T47D (cell line): ENCODE measurements at regions not wholly inside any gene's neighbourhood (a gene's known extent, or its start where the extent isn't known, plus 50 kb on each side); places are given as distances from the start of the nearest gene placed in this dataset.

Experiments
- DNase-seq, 2 experiments: peaks; one replicate each; pipeline versions ENCODE4 v3.0.0 to v3.0.0-alpha.2; 2011 to 2012; ENCODE audit warnings: low read depth in 1 of 2, low spot score in 1 of 2
- JUND ChIP-seq: IDR thresholded peaks from 2 replicates; pipeline ENCODE4 v1.6.1; 2012; ENCODE audit warnings: low read depth
- in situ Hi-C: cut with HindIII; loops from 2 replicates; pipeline ENCODE4 v1.10.0; 2016; ENCODE audit warnings: low sequenced_read_pairs, low pct_unique_long_range_greater_than_20kb

DNA sequence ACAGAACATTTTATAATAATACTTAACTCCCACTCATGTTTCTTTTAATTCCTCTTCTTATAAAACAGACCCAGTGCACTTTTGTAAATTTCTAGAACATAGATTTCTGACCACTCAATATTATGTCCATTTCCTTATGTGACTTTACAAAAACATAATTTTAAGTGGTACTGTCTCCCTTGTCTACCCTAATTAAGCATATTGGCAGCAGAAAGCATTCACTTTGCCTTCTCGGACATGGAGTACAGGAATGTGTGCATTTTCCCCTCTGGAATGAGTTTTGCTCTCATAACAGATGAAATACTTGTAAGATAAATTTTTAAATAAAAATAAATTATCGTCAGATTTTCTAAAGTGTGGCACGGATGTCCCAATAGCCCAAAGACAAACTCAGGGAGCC lies 129.5 kb upstream of the MDM1 start:
- in situ Hi-C loops: no loop called here
- no peak for DNase-seq
- TF ChIP-seq JUND: no peak

GRCh38 chr12:68462803-68463202 lies 130.6 kb upstream of the MDM1 start:
- in situ Hi-C loops: no loop called here
- peak in 1 of 2 experiments; percentile 15 for DNase-seq
- no peak for TF ChIP-seq JUND

DNA sequence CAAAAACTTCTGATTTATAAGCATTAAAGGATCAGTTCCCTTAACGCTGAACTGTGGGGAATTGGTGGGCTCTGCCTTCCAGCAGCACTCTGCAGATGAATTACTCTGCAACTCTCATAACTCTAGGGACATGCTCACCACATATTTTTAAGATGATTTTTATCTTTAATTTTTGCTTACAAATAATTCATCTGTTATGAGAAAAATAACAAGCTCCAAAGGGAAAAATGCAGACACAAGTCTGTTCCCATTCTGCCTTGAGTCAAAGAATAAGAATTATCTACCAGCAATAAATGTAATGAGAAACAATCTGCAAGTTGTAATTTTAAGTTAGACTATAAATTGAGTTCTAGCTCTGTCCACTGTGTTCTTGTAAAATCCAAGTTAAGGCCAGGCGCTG lies 133.1 kb upstream of the MDM1 start:
- no peak for DNase-seq
- no peak for TF ChIP-seq JUND
- in situ Hi-C loops: no loop called here

GRCh38 chr12:68467514-68467913 lies 135.4 kb upstream of the MDM1 start:
- in situ Hi-C loops: no loop called here
- TF ChIP-seq JUND: no peak

GRCh38 chr12:68468036-68468435 lies 135.9 kb upstream of the MDM1 start:
- TF ChIP-seq JUND: no peak
- in situ Hi-C loops: no loop called here
- DNase-seq: no peak

More at GRCh38 chr12:68467514-68467913, 135.4 kb upstream of the MDM1 start:
- no peak for DNase-seq

- in situ Hi-C loops: no loop called here
These were observed 137.0 kb upstream of the MDM1 start for GRCh38 chr12:68469113-68469512.

DNA sequence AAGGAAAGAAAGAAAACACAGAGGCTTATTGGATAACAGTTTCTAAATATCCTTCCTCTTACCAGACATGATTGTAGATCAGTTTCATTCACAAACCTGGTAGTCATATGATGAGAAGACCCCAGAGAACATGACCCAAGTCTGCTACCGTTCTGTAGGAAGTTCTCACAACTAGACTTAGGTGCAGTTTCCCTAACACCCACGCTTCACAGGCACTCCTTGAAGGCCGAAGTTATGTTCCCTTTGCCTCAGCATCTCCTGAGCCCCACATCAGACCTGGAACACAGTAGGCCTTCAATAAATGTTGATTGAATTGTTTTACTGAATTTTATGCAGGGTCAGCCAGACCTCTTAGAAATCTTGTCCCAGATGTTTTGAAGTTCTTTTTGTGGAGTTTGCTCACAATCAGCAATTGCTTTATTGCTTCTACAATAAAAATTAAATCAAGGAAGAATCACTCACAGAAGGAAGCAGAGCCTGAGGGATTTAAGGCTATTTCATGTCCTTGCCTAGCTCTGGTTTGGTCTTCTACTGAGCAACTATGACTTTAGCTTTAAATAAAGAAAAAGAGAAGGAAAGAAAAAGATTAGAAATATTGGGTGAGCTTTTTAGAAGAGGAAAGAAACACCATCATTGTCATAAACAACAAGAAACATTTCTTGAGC lies 138.6 kb upstream of the MDM1 start:
- DNase-seq: no peak
- in situ Hi-C loops: no loop called here
- TF ChIP-seq JUND: no peak

More at GRCh38 chr12:68469113-68469512, 137.0 kb upstream of the MDM1 start:
- DNase-seq: no peak
- TF ChIP-seq JUND: no peak

DNA sequence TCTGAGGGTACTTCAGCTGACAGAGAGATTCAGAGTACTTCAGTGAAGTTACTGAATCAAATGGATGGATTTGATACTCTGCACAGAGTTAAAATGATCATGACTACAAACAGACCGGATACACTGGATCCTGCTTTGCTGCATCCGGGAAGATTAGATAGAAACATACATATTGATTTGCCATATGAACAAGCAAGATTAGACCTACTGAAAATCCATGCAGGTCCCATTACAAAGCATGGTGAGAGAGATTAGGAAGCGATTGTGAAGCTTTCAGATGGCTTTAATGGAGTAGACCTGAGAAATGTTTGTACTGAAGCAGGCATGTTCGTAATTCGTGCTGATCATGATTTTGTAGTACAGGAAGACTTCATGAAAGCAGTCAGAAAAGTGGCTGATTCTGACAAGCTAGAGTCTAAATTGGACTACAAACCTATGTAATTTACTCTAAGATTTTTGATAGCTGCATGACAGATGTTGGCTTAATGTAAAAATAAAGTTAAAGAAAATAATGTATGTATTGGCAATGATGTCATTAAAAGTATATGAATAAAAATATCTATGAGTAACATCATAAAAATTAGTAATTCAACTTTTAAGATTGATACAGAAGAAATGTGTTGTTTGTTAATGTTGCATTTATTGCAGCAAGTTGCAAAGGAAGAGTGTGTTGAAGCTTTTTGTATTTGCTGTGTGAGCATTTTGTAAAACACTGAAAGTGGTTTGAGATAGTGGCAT lies 136.1 kb upstream of the RAP1B start:
- TF ChIP-seq JUND: no peak
- in situ Hi-C loops: no loop called here
- no peak for DNase-seq

DNA sequence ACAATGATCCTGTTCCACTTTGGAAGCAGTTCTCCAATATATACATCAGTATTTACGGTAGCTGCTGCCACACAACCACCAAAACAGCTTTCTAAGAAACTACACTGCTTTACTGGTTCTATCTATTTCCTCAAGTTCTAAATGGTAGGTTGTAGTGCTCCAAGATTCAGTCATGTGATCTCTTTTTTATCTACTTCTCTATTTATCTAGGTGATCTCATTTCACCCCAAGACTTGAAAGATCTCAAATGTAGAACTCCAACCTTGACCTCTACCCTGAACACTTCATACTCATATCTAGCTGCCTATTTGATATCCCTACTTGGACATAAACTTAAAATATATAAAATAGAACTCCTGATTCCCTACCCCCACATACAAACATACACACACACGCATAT lies 133.9 kb upstream of the RAP1B start:
- in situ Hi-C loops: no loop called here
- DNase-seq: no peak
- TF ChIP-seq JUND: no peak

- no peak for DNase-seq
- in situ Hi-C loops: no loop called here
- no peak for TF ChIP-seq JUND
These were observed 133.4 kb upstream of the RAP1B start for GRCh38 chr12:68477261-68477772.

DNA sequence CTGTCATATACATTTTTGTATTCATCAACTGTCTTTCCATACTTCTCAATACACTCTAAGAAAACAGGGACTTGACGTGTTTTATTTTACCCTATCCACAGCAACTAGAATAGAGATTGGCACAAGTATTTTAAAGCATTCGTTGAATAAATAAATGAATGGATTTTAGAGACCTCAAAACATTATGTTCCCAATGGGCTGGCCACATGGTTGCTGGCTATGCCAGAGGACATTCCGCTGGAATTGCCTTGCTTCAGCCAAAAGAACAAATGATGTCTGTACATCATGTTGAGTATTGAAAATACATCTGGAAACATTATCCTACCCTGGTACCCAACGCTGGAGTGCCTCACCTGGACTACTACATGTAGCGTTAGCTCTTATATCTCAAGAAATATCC lies 132.8 kb upstream of the RAP1B start:
- in situ Hi-C loops: no loop called here
- no peak for DNase-seq
- TF ChIP-seq JUND: no peak

DNA sequence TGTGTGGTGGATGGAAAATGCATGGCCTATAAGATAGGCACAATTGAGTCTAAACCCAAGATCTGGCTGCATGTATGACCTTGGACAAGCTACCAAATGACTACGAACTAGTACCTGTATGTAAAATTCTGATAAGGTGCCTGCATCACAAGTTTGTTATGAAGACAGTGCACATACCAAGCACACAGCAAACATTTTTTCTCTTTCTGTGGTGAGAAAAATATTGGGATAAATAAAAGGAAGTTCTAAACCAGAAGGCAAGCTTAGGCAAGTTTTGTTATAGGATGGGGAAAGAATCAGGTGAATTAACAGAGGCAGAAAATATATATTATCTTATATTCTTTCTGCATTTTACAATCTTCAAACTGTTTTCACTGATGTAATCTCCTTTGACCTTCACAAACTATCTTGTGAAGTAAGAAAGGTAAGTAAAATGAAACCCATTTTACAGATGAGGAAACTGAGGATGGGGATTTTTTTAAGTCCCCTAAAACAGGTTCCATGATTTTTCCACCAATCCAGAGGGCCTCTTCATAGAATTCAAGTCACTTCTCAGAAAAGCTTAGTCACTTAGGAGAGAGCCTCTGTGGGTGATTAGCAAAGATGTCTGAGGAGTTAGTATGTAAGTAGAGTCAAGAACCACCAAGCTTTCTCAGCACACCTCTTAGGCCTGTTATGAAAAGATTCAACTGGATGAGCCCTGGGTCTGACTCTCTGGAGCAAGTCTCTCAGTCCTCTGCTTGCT lies 132.0 kb upstream of the RAP1B start:
- no peak for TF ChIP-seq JUND
- in situ Hi-C loops: no loop called here
- DNase-seq: no peak
